Body of pancreas (tissue), 4 donors: ENCODE measurements at regions not wholly inside any gene's neighbourhood (a gene's known extent, or its start where the extent isn't known, plus 50 kb on each side); places are given as distances from the start of the nearest gene placed in this dataset.

Experiments used
- POLR2A ChIP-seq, 3 donors: fragments of 450-650 bp; IDR thresholded peaks; one replicate each; pipeline ENCODE4 v1.6.1; 2016; ENCODE audit warnings: antibody characterized with exemption in 3 of 3, mild to moderate bottlenecking in 2 of 3
- TF ChIP-seq, protein P1 (sequence below), 7 experiments: fragments of 450-650 bp in 4 of 7; fragments of 200-600 bp in 3 of 7; sonication (generic) in 3 of 7; IDR thresholded peaks; one replicate each; pipeline ENCODE4 v1.5.1; 2016 to 2019; ENCODE audit warnings: antibody characterized with exemption in 7 of 7

DNA sequence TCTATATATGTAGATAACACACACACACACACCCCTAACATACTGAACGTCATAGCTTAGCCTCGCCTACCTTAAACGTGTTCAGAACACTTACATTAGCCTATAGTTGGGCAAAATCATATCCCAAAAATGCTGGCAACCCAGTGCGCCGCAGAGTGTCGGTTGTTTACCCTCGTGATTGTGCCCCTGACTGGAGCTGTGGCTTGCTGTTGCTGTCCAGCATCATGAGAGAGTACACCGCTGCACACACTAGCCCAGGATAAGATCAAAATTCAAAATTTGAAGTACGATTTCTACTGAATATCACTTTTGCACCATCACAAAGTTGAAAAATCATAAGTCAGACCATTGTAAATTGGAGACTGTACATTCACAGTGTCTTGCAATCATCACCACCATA is 73.1 kb upstream of the COG2 start:
- TF ChIP-seq, protein P1, sequence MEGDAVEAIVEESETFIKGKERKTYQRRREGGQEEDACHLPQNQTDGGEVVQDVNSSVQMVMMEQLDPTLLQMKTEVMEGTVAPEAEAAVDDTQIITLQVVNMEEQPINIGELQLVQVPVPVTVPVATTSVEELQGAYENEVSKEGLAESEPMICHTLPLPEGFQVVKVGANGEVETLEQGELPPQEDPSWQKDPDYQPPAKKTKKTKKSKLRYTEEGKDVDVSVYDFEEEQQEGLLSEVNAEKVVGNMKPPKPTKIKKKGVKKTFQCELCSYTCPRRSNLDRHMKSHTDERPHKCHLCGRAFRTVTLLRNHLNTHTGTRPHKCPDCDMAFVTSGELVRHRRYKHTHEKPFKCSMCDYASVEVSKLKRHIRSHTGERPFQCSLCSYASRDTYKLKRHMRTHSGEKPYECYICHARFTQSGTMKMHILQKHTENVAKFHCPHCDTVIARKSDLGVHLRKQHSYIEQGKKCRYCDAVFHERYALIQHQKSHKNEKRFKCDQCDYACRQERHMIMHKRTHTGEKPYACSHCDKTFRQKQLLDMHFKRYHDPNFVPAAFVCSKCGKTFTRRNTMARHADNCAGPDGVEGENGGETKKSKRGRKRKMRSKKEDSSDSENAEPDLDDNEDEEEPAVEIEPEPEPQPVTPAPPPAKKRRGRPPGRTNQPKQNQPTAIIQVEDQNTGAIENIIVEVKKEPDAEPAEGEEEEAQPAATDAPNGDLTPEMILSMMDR (IDR thresholded peaks at IDR 0.05): no peak
- TF ChIP-seq POLR2A (IDR thresholded peaks at IDR 0.05): no peak
